ENCODE measurements at regions not wholly inside any gene's neighbourhood (a gene's known extent, or its start where the extent isn't known, plus 50 kb on each side); places are given as distances from the start of the nearest gene placed in this dataset.
"Not testable (repeated sequence)": the region's sequence is repeated elsewhere in the genome, so short reads cannot be mapped to it uniquely, and the experiment has no call there.

GRCh38 chr13:109702030-109702597 is 84.3 kb downstream of the IRS2 start:
- DNase-seq (ENCODE audit: low spot score), result not testable (repeated sequence)

- no peak for DNase-seq (ENCODE audit: low spot score)
Measured at GRCh38 chr13:109700176-109700575, 86.2 kb downstream of the IRS2 start.

GRCh38 chr13:109699628-109700071 is 86.7 kb downstream of the IRS2 start:
- no peak for DNase-seq (ENCODE audit: low spot score)

GRCh38 chr13:109698779-109699178 is 87.6 kb downstream of the IRS2 start:
- DNase-seq (ENCODE audit: low spot score), result no peak

- no peak for DNase-seq (ENCODE audit: low spot score)
Measured at GRCh38 chr13:109697936-109698335, 88.4 kb downstream of the IRS2 start.

GRCh38 chr13:109695402-109696190 is 90.8 kb downstream of the IRS2 start:
- no peak for DNase-seq (ENCODE audit: low spot score)

GRCh38 chr13:109694972-109695371 is 91.4 kb downstream of the IRS2 start:
- DNase-seq (ENCODE audit: low spot score), result no peak

- no peak for DNase-seq (ENCODE audit: low spot score)
Measured at GRCh38 chr13:109693213-109693612, 93.2 kb downstream of the IRS2 start.

GRCh38 chr13:109691689-109692088 is 94.7 kb downstream of the IRS2 start:
- DNase-seq (ENCODE audit: low spot score), result no peak

- no peak for DNase-seq (ENCODE audit: low spot score)
Measured at GRCh38 chr13:109687559-109688448, 98.6 kb downstream of the IRS2 start.

- DNase-seq (ENCODE audit: low spot score), result peak; percentile 16
Measured at GRCh38 chr13:109685203-109685602, 101.2 kb downstream of the IRS2 start.

- DNase-seq (ENCODE audit: low spot score), result no peak
Measured at GRCh38 chr13:109684824-109685202, 101.6 kb downstream of the IRS2 start.

- no peak for DNase-seq (ENCODE audit: low spot score)
Measured at GRCh38 chr13:109684084-109684823, 102.1 kb downstream of the IRS2 start.

- no peak for DNase-seq (ENCODE audit: low spot score)
Measured at GRCh38 chr13:109682534-109683244, 103.7 kb downstream of the IRS2 start.

- DNase-seq (ENCODE audit: low spot score), result peak; percentile 16
Measured at GRCh38 chr13:109680930-109681329, 105.5 kb downstream of the IRS2 start.

- DNase-seq (ENCODE audit: low spot score), result peak; percentile 8
Measured at GRCh38 chr13:109680288-109680687, 106.1 kb downstream of the IRS2 start.

- no peak for DNase-seq (ENCODE audit: low spot score)
Measured at GRCh38 chr13:109678459-109678858, 107.9 kb downstream of the IRS2 start.

- DNase-seq (ENCODE audit: low spot score), result peak; percentile 7
Measured at GRCh38 chr13:109677206-109677605, 109.2 kb downstream of the IRS2 start.

GRCh38 chr13:109673477-109673876 is 112.9 kb downstream of the IRS2 start:
- DNase-seq (ENCODE audit: low spot score), result no peak

GRCh38 chr13:109672545-109672944 is 113.8 kb downstream of the IRS2 start:
- no peak for DNase-seq (ENCODE audit: low spot score)

GRCh38 chr13:109671919-109672318 is 114.5 kb downstream of the IRS2 start:
- no peak for DNase-seq (ENCODE audit: low spot score)

Measured in ecto neural progenitor cell (in vitro differentiated cells).